ENCODE measurements at regions not wholly inside any gene's neighbourhood (a gene's known extent, or its start where the extent isn't known, plus 50 kb on each side); places are given as distances from the start of the nearest gene placed in this dataset.

DNA sequence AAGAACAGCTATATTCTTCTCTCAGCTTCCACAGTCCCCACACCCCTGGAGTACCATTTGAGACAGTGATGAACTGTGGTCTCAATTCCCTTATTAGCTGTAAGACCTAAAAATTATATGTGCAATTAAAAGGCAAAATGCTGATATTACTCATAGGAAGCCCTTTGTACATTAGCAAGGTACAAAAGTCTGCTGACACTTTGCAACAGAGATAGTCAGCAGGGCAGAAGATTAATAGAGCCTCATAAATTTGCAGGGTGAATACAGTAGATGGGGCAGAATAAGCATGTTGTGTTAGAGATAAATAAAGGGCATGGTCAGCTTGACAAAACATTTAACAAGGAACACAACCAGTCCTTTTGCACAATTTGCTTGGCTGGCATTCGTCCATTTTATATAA lies 210.0 kb upstream of the OBI1 start:
- no peak for TF ChIP-seq POLR2AphosphoS5 (IDR thresholded peaks at IDR 0.05; ENCODE audit: borderline replicate concordance, low read depth, low read length)
- no peak for TF ChIP-seq EZH2 (IDR thresholded peaks at IDR 0.05)
